Liver (tissue), 8 donors: ENCODE measurements at regions not wholly inside any gene's neighbourhood (a gene's known extent, or its start where the extent isn't known, plus 50 kb on each side); places are given as distances from the start of the nearest gene placed in this dataset.

Experiments used
- DNase-seq: peaks from one replicate; pipeline ENCODE4 v3.0.0-alpha.2; 2017; ENCODE audit warnings: low spot score
- H3K27ac ChIP-seq, 2 donors: one replicate each; pipeline ENCODE4 v1.7.0; 2013; ENCODE audit warnings: inconsistent platforms in 2 of 2, low read length in 2 of 2, control low read depth in 1 of 2, low read depth in 1 of 2, mild to moderate bottlenecking in 1 of 2
- H3K27me3 ChIP-seq, 4 donors: one replicate each; pipeline versions ENCODE4 v1.6.1 to v1.7.0; 2013; ENCODE audit warnings: low read length in 3 of 4, inconsistent platforms in 1 of 4, mild to moderate bottlenecking in 1 of 4, moderate library complexity in 1 of 4; ENCODE audit not compliant: control insufficient read depth in 4 of 4, insufficient read depth in 4 of 4
- H3K36me3 ChIP-seq, 4 donors: one replicate each; pipeline versions ENCODE4 v1.6.1 to v1.7.0; 2013; ENCODE audit warnings: low read length in 3 of 4, mild to moderate bottlenecking in 3 of 4, low read depth in 1 of 4, moderate library complexity in 1 of 4; ENCODE audit not compliant: control insufficient read depth in 4 of 4, insufficient read depth in 3 of 4
- H3K4me1 ChIP-seq, 4 donors: one replicate each; pipeline versions ENCODE4 v1.6.1 to v1.7.0; 2013; ENCODE audit warnings: low read length in 3 of 4, mild to moderate bottlenecking in 3 of 4, moderate library complexity in 1 of 4; ENCODE audit not compliant: control insufficient read depth in 4 of 4, insufficient read depth in 4 of 4
- H3K4me3 ChIP-seq, 3 donors: one replicate each; pipeline versions ENCODE4 v1.6.1 to v1.7.0; 2013; ENCODE audit warnings: low read length in 3 of 3, control low read depth in 1 of 3, low read depth in 1 of 3, mild to moderate bottlenecking in 1 of 3
- H3K9ac ChIP-seq, 2 donors: one replicate each; pipeline ENCODE4 v1.7.0; 2013; ENCODE audit warnings: low read length in 2 of 2, mild to moderate bottlenecking in 2 of 2, moderate library complexity in 2 of 2, control low read depth in 1 of 2, low read depth in 1 of 2
- H3K9me3 ChIP-seq, 4 donors: one replicate each; pipeline versions ENCODE4 v1.6.1 to v1.7.0; 2013; ENCODE audit warnings: low read length in 3 of 4; ENCODE audit not compliant: control insufficient read depth in 4 of 4
- CTCF ChIP-seq: fragments of 150-350 bp; IDR thresholded peaks from 2 replicates; pipeline ENCODE4 v1.5.1; 2017; ENCODE audit warnings: improper control_type of control experiment, low read depth, low read length; ENCODE audit not compliant: missing input control
- EGR1 ChIP-seq, 2 donors: IDR thresholded peaks; 2 replicates each; pipeline ENCODE4 v1.6.1; 2016 to 2018; ENCODE audit warnings: antibody characterized with exemption in 2 of 2, low read depth in 2 of 2
- FOXA1 ChIP-seq: IDR thresholded peaks from 2 replicates; pipeline ENCODE4 v1.6.1; 2016; ENCODE audit warnings: antibody characterized with exemption
- FOXA2 ChIP-seq: IDR thresholded peaks from 2 replicates; pipeline ENCODE4 v1.6.1; 2016; ENCODE audit warnings: antibody characterized with exemption
- GABPA ChIP-seq, 2 donors: IDR thresholded peaks in 1 of 2; conservative IDR thresholded peaks in 1 of 2; 2 replicates each; pipeline ENCODE4 v1.6.1; 2016; ENCODE audit warnings: antibody characterized with exemption in 2 of 2, mild to moderate bottlenecking in 1 of 2, moderate library complexity in 1 of 2
- HNF4A ChIP-seq, 2 donors: conservative IDR thresholded peaks; 2 replicates each; pipeline ENCODE4 v1.6.1; 2016; ENCODE audit warnings: antibody characterized with exemption in 2 of 2, mild to moderate bottlenecking in 2 of 2
- HNF4G ChIP-seq: IDR thresholded peaks from 2 replicates; pipeline ENCODE4 v1.6.1; 2016; ENCODE audit warnings: antibody characterized with exemption
- JUND ChIP-seq, 2 donors: IDR thresholded peaks; 2 replicates each; pipeline ENCODE4 v1.6.1; 2016; ENCODE audit warnings: antibody characterized with exemption in 2 of 2
- MAX ChIP-seq: IDR thresholded peaks from 2 replicates; pipeline ENCODE4 v1.6.1; 2016; ENCODE audit warnings: antibody characterized with exemption
- NR2F2 ChIP-seq: IDR thresholded peaks from 2 replicates; pipeline ENCODE4 v1.6.1; 2016; ENCODE audit warnings: antibody characterized with exemption
- RAD21 ChIP-seq, 2 donors: IDR thresholded peaks; 2 replicates each; pipeline ENCODE4 v1.6.1; 2016; ENCODE audit warnings: antibody characterized with exemption in 2 of 2, mild to moderate bottlenecking in 2 of 2
- REST ChIP-seq: IDR thresholded peaks from 2 replicates; pipeline ENCODE4 v1.6.1; 2016; ENCODE audit warnings: antibody characterized with exemption, mild to moderate bottlenecking
- RXRA ChIP-seq, 2 donors: IDR thresholded peaks; 2 replicates each; pipeline ENCODE4 v1.6.1; 2017 to 2018; ENCODE audit warnings: antibody characterized with exemption in 2 of 2, mild to moderate bottlenecking in 1 of 2
- SP1 ChIP-seq: IDR thresholded peaks from 2 replicates; pipeline ENCODE4 v1.6.1; 2018; ENCODE audit warnings: antibody characterized with exemption, mild to moderate bottlenecking
- TAF1 ChIP-seq: conservative IDR thresholded peaks from 2 replicates; pipeline ENCODE4 v1.6.1; 2016; ENCODE audit warnings: antibody characterized with exemption, mild to moderate bottlenecking
- YY1 ChIP-seq: IDR thresholded peaks from 2 replicates; pipeline ENCODE4 v1.6.1; 2016; ENCODE audit warnings: antibody characterized with exemption, mild to moderate bottlenecking
- WGBS: extraction: QIAGEN DNeasy Blood & Tissue Kit; methylation state at CpG from one replicate; pipeline ENCODE4 v1.1.7; 2013; 5-methylcytosine and 5-hydroxymethylcytosine counted together
- TF ChIP-seq, protein P1 (sequence below): IDR thresholded peaks from 2 replicates; pipeline ENCODE4 v1.6.1; 2016; ENCODE audit warnings: antibody characterized with exemption
- TF ChIP-seq, protein P2 (sequence below): IDR thresholded peaks from 2 replicates; pipeline ENCODE4 v1.6.1; 2016; ENCODE audit warnings: antibody characterized with exemption
- donor health status: healthy.
- donor health status: healthy.
- donor health status: healthy.
- donor health status: healthy.
- donor health status: healthy.

DNA sequence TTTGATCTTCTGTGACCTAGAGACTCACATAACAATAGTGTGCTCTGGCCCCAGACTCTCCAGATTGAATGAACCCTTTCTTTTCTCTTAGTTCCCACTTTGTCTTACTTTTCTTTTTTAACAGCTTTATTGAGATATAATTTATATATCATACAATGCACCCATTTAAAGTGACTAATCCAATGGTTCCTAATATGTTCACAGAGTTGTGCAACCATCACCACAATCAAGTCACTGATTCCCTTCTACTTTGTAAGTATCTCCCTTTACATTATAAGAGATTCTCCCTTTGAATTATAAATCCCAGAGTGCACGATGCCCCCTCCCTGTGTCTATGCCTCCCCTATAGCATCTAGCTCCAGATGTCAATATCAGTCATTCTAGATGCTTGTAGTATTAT lies 172.4 kb downstream of the HINT1 start:
- no peaks in the 10 kb centered on the region for H3K27me3 ChIP-seq
- no peak overlapping the region for H3K27ac ChIP-seq
- H3K9ac ChIP-seq: no peak overlapping the region
- no peak for DNase-seq
- no peaks in the 10 kb centered on the region for H3K36me3 ChIP-seq
- 0% methylated on average over 1 of the region's 1 CpG for WGBS
- TF ChIP-seq FOXA1 (no peak), JUND (IDR thresholded peaks at IDR 0.05) (no peak), YY1 (no peak), SP1 (no peak), TAF1 (no peak), CTCF (no peak), NR2F2 (no peak), HNF4G (no peak), RXRA (IDR thresholded peaks at IDR 0.05) (no peak), RAD21 (IDR thresholded peaks at IDR 0.05) (no peak), HNF4A (conservative IDR thresholded peaks at IDR 0.05) (no peak)
- TF ChIP-seq, protein P1, sequence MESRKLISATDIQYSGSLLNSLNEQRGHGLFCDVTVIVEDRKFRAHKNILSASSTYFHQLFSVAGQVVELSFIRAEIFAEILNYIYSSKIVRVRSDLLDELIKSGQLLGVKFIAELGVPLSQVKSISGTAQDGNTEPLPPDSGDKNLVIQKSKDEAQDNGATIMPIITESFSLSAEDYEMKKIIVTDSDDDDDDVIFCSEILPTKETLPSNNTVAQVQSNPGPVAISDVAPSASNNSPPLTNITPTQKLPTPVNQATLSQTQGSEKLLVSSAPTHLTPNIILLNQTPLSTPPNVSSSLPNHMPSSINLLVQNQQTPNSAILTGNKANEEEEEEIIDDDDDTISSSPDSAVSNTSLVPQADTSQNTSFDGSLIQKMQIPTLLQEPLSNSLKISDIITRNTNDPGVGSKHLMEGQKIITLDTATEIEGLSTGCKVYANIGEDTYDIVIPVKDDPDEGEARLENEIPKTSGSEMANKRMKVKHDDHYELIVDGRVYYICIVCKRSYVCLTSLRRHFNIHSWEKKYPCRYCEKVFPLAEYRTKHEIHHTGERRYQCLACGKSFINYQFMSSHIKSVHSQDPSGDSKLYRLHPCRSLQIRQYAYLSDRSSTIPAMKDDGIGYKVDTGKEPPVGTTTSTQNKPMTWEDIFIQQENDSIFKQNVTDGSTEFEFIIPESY: no peak
- H3K4me1 ChIP-seq: no peaks in the 10 kb centered on the region
- H3K4me3 ChIP-seq: no peak overlapping the region
- peaks cover 0 to under 1% (median 0%) of the 10 kb centered on the region in 4 donors for H3K9me3 ChIP-seq

DNA sequence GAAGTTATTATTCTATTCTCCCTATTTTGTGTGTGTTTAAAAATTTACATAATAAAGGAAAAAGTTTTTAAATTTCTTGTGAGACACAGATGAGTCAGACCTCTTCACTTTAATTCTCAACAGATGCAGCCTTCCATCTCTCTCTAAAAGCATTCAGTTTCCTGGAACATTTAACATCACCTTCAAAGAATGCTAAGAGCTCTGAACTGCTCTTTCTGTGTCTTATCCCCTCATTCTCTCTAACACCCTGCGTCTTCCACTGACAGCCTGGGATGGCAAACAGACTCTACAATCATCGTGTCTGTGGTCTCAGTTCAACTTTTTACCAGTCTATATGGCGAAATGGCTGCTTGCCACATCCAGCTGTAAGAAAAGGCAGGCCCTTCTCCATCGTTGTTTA lies 173.0 kb downstream of the HINT1 start:
- no peaks in the 10 kb centered on the region for H3K36me3 ChIP-seq
- 50% methylated on average over 4 of the region's 4 CpGs for WGBS
- H3K4me1 ChIP-seq: no peaks in the 10 kb centered on the region
- no peak for DNase-seq
- TF ChIP-seq, protein P1: no peak
- TF ChIP-seq GABPA (IDR thresholded peaks at IDR 0.05 in 1 of 2, conservative IDR thresholded peaks at IDR 0.05 in 1 of 2): no peak
- TF ChIP-seq JUND (IDR thresholded peaks at IDR 0.05): no peak
- no peak for TF ChIP-seq CTCF
- no peak for TF ChIP-seq RAD21 (IDR thresholded peaks at IDR 0.05)
- no peak for TF ChIP-seq FOXA2
- no peak for TF ChIP-seq NR2F2
- TF ChIP-seq EGR1 (IDR thresholded peaks at IDR 0.05; ENCODE audit: low read depth in 2 of 2): no peak
- TF ChIP-seq FOXA1: no peak
- TF ChIP-seq MAX: no peak
- no peak for TF ChIP-seq REST
- TF ChIP-seq, protein P2, sequence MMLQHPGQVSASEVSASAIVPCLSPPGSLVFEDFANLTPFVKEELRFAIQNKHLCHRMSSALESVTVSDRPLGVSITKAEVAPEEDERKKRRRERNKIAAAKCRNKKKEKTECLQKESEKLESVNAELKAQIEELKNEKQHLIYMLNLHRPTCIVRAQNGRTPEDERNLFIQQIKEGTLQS: no peak
- no peak for TF ChIP-seq SP1
- no peak for TF ChIP-seq YY1
- TF ChIP-seq RXRA (IDR thresholded peaks at IDR 0.05): no peak
- no peak for TF ChIP-seq HNF4G
- no peak for TF ChIP-seq HNF4A (conservative IDR thresholded peaks at IDR 0.05)
- TF ChIP-seq TAF1: no peak
- peaks cover 0 to 3% (median 0%) of the 10 kb centered on the region in 4 donors for H3K9me3 ChIP-seq
- H3K27me3 ChIP-seq: no peaks in the 10 kb centered on the region
- H3K4me3 ChIP-seq: no peak overlapping the region
- H3K27ac ChIP-seq: no peak overlapping the region
- H3K9ac ChIP-seq: no peak overlapping the region
